ENCODE measurements at regions not wholly inside any gene's neighbourhood (a gene's known extent, or its start where the extent isn't known, plus 50 kb on each side); places are given as distances from the start of the nearest gene placed in this dataset.

DNA sequence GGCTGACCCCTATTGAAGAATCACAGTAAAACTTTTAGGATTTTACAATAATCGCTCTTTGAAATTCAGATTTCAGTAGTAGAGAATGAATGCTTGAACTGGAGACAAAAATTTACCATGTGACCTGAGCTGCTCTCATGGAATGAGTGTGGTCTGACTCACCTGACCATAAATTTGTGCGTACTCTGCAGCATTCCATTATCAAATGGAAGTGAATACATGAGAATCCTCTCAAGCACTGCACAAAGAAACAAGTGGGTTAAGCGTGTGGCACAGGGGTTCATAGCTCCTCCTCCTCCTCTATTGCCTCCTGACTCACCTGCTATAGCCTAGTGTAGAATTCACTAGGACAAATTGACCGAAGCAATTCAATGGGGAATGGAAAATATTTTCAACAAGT, 269.8 kb upstream of the CDH9 start:
- H3K79me2 ChIP-seq (ENCODE audit: control insufficient read depth, insufficient read depth, low read length), result no peaks in the 10 kb centered on the region
- H3K36me3 ChIP-seq (ENCODE audit: control insufficient read depth, insufficient read depth, low read length), result no peaks in the 10 kb centered on the region
- H3K4me3 ChIP-seq (replicated peaks in 1 of 4; ENCODE audit: control extremely low read depth in 1 of 4, insufficient read depth in 1 of 4, low read depth in 3 of 4, low read length in 4 of 4), result no peak overlapping the region
- H3K9me3 ChIP-seq (ENCODE audit: control insufficient read depth, insufficient read depth, low read depth, low read length), result no peaks in the 10 kb centered on the region
- H3K27me3 ChIP-seq (ENCODE audit: control insufficient read depth, insufficient read depth, low read length), result no peaks in the 10 kb centered on the region
- no peak overlapping the region for H3K27ac ChIP-seq (ENCODE audit: insufficient read depth, low read length)
- H3K9ac ChIP-seq (ENCODE audit: insufficient read depth, low read length), result no peak overlapping the region
- H4K20me1 ChIP-seq (ENCODE audit: control insufficient read depth, extremely low read depth, insufficient read depth, low read length), result no peaks in the 10 kb centered on the region
- no peak overlapping the region for H2AFZ ChIP-seq (ENCODE audit: low read length)
- no peak overlapping the region for H3K4me2 ChIP-seq (ENCODE audit: extremely low read depth, insufficient read depth, low read length)
- peak in 1 of 2 donors; percentile 86 for DNase-seq (ENCODE audit: low read depth in 2 of 2)
- TF ChIP-seq EZH2 (IDR thresholded peaks at IDR 0.05; ENCODE audit: low read length, missing control alignments), result no peak
- TF ChIP-seq, protein P1, sequence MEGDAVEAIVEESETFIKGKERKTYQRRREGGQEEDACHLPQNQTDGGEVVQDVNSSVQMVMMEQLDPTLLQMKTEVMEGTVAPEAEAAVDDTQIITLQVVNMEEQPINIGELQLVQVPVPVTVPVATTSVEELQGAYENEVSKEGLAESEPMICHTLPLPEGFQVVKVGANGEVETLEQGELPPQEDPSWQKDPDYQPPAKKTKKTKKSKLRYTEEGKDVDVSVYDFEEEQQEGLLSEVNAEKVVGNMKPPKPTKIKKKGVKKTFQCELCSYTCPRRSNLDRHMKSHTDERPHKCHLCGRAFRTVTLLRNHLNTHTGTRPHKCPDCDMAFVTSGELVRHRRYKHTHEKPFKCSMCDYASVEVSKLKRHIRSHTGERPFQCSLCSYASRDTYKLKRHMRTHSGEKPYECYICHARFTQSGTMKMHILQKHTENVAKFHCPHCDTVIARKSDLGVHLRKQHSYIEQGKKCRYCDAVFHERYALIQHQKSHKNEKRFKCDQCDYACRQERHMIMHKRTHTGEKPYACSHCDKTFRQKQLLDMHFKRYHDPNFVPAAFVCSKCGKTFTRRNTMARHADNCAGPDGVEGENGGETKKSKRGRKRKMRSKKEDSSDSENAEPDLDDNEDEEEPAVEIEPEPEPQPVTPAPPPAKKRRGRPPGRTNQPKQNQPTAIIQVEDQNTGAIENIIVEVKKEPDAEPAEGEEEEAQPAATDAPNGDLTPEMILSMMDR (conservative IDR thresholded peaks at IDR 0.05 in 1 of 2, IDR thresholded peaks at IDR 0.05 in 1 of 2; ENCODE audit: low read depth in 1 of 2, low read length in 2 of 2), result no peak
- H3K4me1 ChIP-seq (ENCODE audit: control insufficient read depth, extremely low read depth, insufficient read depth, low read length), result no peaks in the 10 kb centered on the region

DNA sequence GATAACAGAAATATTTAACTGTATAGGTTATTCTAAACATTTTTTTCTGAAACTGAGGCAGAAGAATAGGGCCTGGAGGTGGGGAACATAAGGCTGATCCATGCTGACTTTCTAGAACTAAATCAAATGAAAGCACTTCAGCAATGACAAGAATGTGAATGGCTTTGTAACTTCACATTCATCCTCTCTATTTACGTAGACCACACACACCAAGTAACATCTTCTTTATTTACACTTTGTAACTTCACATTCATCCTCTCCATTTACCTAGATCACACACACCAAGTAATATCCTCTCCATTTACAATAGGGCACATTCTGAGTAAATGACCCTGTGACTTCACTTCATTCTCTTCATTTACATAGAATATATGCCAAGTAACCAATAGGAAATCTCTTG, 251.8 kb upstream of the CDH9 start:
- no peak for TF ChIP-seq EZH2 (IDR thresholded peaks at IDR 0.05; ENCODE audit: low read length, missing control alignments)
- TF ChIP-seq, protein P1 (conservative IDR thresholded peaks at IDR 0.05 in 1 of 2, IDR thresholded peaks at IDR 0.05 in 1 of 2; ENCODE audit: low read depth in 1 of 2, low read length in 2 of 2), result no peak
- H3K27ac ChIP-seq (ENCODE audit: insufficient read depth, low read length), result no peak overlapping the region
- no peaks in the 10 kb centered on the region for H3K27me3 ChIP-seq (ENCODE audit: control insufficient read depth, insufficient read depth, low read length)

DNA sequence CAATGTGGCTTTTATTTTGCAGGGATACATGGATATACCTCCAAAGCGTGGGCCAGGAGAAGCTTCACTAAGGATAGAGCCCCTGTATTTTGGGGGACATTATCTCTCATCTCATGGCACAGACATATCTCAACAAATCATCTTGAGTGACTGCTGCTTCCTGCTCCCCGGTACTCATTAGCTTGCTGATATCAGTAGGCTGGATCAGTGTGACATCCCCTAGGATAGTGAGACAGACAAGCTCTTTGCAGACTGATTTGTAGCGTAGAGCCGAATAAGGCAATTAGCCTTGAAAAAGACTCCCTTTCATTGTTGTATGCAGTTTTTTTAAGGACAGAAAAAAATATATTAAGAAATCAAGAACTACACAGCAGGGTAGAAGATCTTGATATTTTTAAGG, 237.7 kb upstream of the CDH9 start:
- DNase-seq (ENCODE audit: low read depth in 2 of 2), result no peak
- H3K4me3 ChIP-seq (replicated peaks in 1 of 4; ENCODE audit: control extremely low read depth in 1 of 4, insufficient read depth in 1 of 4, low read depth in 3 of 4, low read length in 4 of 4), result no peak overlapping the region
- no peak overlapping the region for H3K27ac ChIP-seq (ENCODE audit: insufficient read depth, low read length)
- TF ChIP-seq, protein P1 (conservative IDR thresholded peaks at IDR 0.05 in 1 of 2, IDR thresholded peaks at IDR 0.05 in 1 of 2; ENCODE audit: low read depth in 1 of 2, low read length in 2 of 2), result no peak
- TF ChIP-seq EZH2 (IDR thresholded peaks at IDR 0.05; ENCODE audit: low read length, missing control alignments), result no peak
- no peaks in the 10 kb centered on the region for H3K4me1 ChIP-seq (ENCODE audit: control insufficient read depth, extremely low read depth, insufficient read depth, low read length)
- no peaks in the 10 kb centered on the region for H3K9me3 ChIP-seq (ENCODE audit: control insufficient read depth, insufficient read depth, low read depth, low read length)
- no peak overlapping the region for H3K4me2 ChIP-seq (ENCODE audit: extremely low read depth, insufficient read depth, low read length)
- no peaks in the 10 kb centered on the region for H3K27me3 ChIP-seq (ENCODE audit: control insufficient read depth, insufficient read depth, low read length)
- no peaks in the 10 kb centered on the region for H4K20me1 ChIP-seq (ENCODE audit: control insufficient read depth, extremely low read depth, insufficient read depth, low read length)
- H3K9ac ChIP-seq (ENCODE audit: insufficient read depth, low read length), result no peak overlapping the region
- no peak overlapping the region for H2AFZ ChIP-seq (ENCODE audit: low read length)
- H3K36me3 ChIP-seq (ENCODE audit: control insufficient read depth, insufficient read depth, low read length), result no peaks in the 10 kb centered on the region
- no peaks in the 10 kb centered on the region for H3K79me2 ChIP-seq (ENCODE audit: control insufficient read depth, insufficient read depth, low read length)

More for the DNA sequence above, 251.8 kb upstream of the CDH9 start:
- Histone ChIP-seq H3K9me3 (ENCODE audit: control insufficient read depth, insufficient read depth, low read depth, low read length) (no peaks in the 10 kb centered on the region), H3K4me2 (ENCODE audit: extremely low read depth, insufficient read depth, low read length) (no peak overlapping the region), H3K4me3 (replicated peaks in 1 of 4; ENCODE audit: control extremely low read depth in 1 of 4, insufficient read depth in 1 of 4, low read depth in 3 of 4, low read length in 4 of 4) (no peak overlapping the region), H4K20me1 (ENCODE audit: control insufficient read depth, extremely low read depth, insufficient read depth, low read length) (no peaks in the 10 kb centered on the region), H2AFZ (ENCODE audit: low read length) (no peak overlapping the region), H3K36me3 (ENCODE audit: control insufficient read depth, insufficient read depth, low read length) (no peaks in the 10 kb centered on the region), H3K9ac (ENCODE audit: insufficient read depth, low read length) (no peak overlapping the region), H3K4me1 (ENCODE audit: control insufficient read depth, extremely low read depth, insufficient read depth, low read length) (no peaks in the 10 kb centered on the region), H3K79me2 (ENCODE audit: control insufficient read depth, insufficient read depth, low read length) (no peaks in the 10 kb centered on the region)
- peak in 1 of 2 donors; percentile 6 for DNase-seq (ENCODE audit: low read depth in 2 of 2)

All from fibroblast of lung (primary cell).